ENCODE measurements at regions not wholly inside any gene's neighbourhood (a gene's known extent, or its start where the extent isn't known, plus 50 kb on each side); places are given as distances from the start of the nearest gene placed in this dataset.

- TF ChIP-seq SRSF9 (IDR thresholded peaks at IDR 0.05; ENCODE audit: borderline replicate concordance, low read depth, low read length): no peak
- TF ChIP-seq NR0B1 (IDR thresholded peaks at IDR 0.05; ENCODE audit: partially characterized antibody): no peak
- TF ChIP-seq, protein P1, sequence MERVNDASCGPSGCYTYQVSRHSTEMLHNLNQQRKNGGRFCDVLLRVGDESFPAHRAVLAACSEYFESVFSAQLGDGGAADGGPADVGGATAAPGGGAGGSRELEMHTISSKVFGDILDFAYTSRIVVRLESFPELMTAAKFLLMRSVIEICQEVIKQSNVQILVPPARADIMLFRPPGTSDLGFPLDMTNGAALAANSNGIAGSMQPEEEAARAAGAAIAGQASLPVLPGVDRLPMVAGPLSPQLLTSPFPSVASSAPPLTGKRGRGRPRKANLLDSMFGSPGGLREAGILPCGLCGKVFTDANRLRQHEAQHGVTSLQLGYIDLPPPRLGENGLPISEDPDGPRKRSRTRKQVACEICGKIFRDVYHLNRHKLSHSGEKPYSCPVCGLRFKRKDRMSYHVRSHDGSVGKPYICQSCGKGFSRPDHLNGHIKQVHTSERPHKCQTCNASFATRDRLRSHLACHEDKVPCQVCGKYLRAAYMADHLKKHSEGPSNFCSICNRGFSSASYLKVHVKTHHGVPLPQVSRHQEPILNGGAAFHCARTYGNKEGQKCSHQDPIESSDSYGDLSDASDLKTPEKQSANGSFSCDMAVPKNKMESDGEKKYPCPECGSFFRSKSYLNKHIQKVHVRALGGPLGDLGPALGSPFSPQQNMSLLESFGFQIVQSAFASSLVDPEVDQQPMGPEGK (CRISPR knock-in tag; IDR thresholded peaks at IDR 0.05; ENCODE audit: borderline replicate concordance): no peak
- TF ChIP-seq, protein P2, sequence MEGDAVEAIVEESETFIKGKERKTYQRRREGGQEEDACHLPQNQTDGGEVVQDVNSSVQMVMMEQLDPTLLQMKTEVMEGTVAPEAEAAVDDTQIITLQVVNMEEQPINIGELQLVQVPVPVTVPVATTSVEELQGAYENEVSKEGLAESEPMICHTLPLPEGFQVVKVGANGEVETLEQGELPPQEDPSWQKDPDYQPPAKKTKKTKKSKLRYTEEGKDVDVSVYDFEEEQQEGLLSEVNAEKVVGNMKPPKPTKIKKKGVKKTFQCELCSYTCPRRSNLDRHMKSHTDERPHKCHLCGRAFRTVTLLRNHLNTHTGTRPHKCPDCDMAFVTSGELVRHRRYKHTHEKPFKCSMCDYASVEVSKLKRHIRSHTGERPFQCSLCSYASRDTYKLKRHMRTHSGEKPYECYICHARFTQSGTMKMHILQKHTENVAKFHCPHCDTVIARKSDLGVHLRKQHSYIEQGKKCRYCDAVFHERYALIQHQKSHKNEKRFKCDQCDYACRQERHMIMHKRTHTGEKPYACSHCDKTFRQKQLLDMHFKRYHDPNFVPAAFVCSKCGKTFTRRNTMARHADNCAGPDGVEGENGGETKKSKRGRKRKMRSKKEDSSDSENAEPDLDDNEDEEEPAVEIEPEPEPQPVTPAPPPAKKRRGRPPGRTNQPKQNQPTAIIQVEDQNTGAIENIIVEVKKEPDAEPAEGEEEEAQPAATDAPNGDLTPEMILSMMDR (IDR thresholded peaks at IDR 0.05 in 2 of 3, conservative IDR thresholded peaks at IDR 0.05 in 1 of 3; ENCODE audit: insufficient read depth in 2 of 3, low read depth in 1 of 3, low read length in 3 of 3): no peak
- no peak for TF ChIP-seq NR1H2 (CRISPR knock-in tag; IDR thresholded peaks at IDR 0.05)
- TF ChIP-seq EZH2 (IDR thresholded peaks at IDR 0.05; ENCODE audit: borderline replicate concordance, low read depth, low read length): no peak
- TF ChIP-seq, protein P3, sequence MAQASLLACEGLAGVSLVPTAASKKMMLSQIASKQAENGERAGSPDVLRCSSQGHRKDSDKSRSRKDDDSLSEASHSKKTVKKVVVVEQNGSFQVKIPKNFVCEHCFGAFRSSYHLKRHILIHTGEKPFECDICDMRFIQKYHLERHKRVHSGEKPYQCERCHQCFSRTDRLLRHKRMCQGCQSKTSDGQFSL (CRISPR knock-in tag; IDR thresholded peaks at IDR 0.05): no peak
- TF ChIP-seq, protein P3 (tag; IDR thresholded peaks at IDR 0.05): no peak
Measured at GRCh38 chr16:35146031-35146710, 1686.8 kb downstream of the TP53TG3F start.

Data from K562 (cell line).